Liver (tissue), 8 donors: ENCODE measurements at regions not wholly inside any gene's neighbourhood (a gene's known extent, or its start where the extent isn't known, plus 50 kb on each side); places are given as distances from the start of the nearest gene placed in this dataset.

Experiments
- DNase-seq: peaks from one replicate; pipeline ENCODE4 v3.0.0-alpha.2; 2017; ENCODE audit warnings: low spot score
- H3K27ac ChIP-seq, 2 donors: one replicate each; pipeline ENCODE4 v1.7.0; 2013; ENCODE audit warnings: inconsistent platforms in 2 of 2, low read length in 2 of 2, control low read depth in 1 of 2, low read depth in 1 of 2, mild to moderate bottlenecking in 1 of 2
- H3K27me3 ChIP-seq, 4 donors: one replicate each; pipeline versions ENCODE4 v1.6.1 to v1.7.0; 2013; ENCODE audit warnings: low read length in 3 of 4, inconsistent platforms in 1 of 4, mild to moderate bottlenecking in 1 of 4, moderate library complexity in 1 of 4; ENCODE audit not compliant: control insufficient read depth in 4 of 4, insufficient read depth in 4 of 4
- H3K36me3 ChIP-seq, 4 donors: one replicate each; pipeline versions ENCODE4 v1.6.1 to v1.7.0; 2013; ENCODE audit warnings: low read length in 3 of 4, mild to moderate bottlenecking in 3 of 4, low read depth in 1 of 4, moderate library complexity in 1 of 4; ENCODE audit not compliant: control insufficient read depth in 4 of 4, insufficient read depth in 3 of 4
- H3K4me1 ChIP-seq, 4 donors: one replicate each; pipeline versions ENCODE4 v1.6.1 to v1.7.0; 2013; ENCODE audit warnings: low read length in 3 of 4, mild to moderate bottlenecking in 3 of 4, moderate library complexity in 1 of 4; ENCODE audit not compliant: control insufficient read depth in 4 of 4, insufficient read depth in 4 of 4
- H3K4me3 ChIP-seq, 3 donors: one replicate each; pipeline versions ENCODE4 v1.6.1 to v1.7.0; 2013; ENCODE audit warnings: low read length in 3 of 3, control low read depth in 1 of 3, low read depth in 1 of 3, mild to moderate bottlenecking in 1 of 3
- H3K9ac ChIP-seq, 2 donors: one replicate each; pipeline ENCODE4 v1.7.0; 2013; ENCODE audit warnings: low read length in 2 of 2, mild to moderate bottlenecking in 2 of 2, moderate library complexity in 2 of 2, control low read depth in 1 of 2, low read depth in 1 of 2
- H3K9me3 ChIP-seq, 4 donors: one replicate each; pipeline versions ENCODE4 v1.6.1 to v1.7.0; 2013; ENCODE audit warnings: low read length in 3 of 4; ENCODE audit not compliant: control insufficient read depth in 4 of 4
- ATF3 ChIP-seq: IDR thresholded peaks from 2 replicates; pipeline ENCODE4 v1.6.1; 2016; ENCODE audit warnings: antibody characterized with exemption
- CTCF ChIP-seq: fragments of 150-350 bp; IDR thresholded peaks from 2 replicates; pipeline ENCODE4 v1.5.1; 2017; ENCODE audit warnings: improper control_type of control experiment, low read depth, low read length; ENCODE audit not compliant: missing input control
- EGR1 ChIP-seq, 2 donors: IDR thresholded peaks; 2 replicates each; pipeline ENCODE4 v1.6.1; 2016 to 2018; ENCODE audit warnings: antibody characterized with exemption in 2 of 2, low read depth in 2 of 2
- FOXA1 ChIP-seq: IDR thresholded peaks from 2 replicates; pipeline ENCODE4 v1.6.1; 2016; ENCODE audit warnings: antibody characterized with exemption
- FOXA2 ChIP-seq: IDR thresholded peaks from 2 replicates; pipeline ENCODE4 v1.6.1; 2016; ENCODE audit warnings: antibody characterized with exemption
- GABPA ChIP-seq, 2 donors: IDR thresholded peaks in 1 of 2; conservative IDR thresholded peaks in 1 of 2; 2 replicates each; pipeline ENCODE4 v1.6.1; 2016; ENCODE audit warnings: antibody characterized with exemption in 2 of 2, mild to moderate bottlenecking in 1 of 2, moderate library complexity in 1 of 2
- HNF4A ChIP-seq, 2 donors: conservative IDR thresholded peaks; 2 replicates each; pipeline ENCODE4 v1.6.1; 2016; ENCODE audit warnings: antibody characterized with exemption in 2 of 2, mild to moderate bottlenecking in 2 of 2
- HNF4G ChIP-seq: IDR thresholded peaks from 2 replicates; pipeline ENCODE4 v1.6.1; 2016; ENCODE audit warnings: antibody characterized with exemption
- NR2F2 ChIP-seq: IDR thresholded peaks from 2 replicates; pipeline ENCODE4 v1.6.1; 2016; ENCODE audit warnings: antibody characterized with exemption
- RAD21 ChIP-seq, 2 donors: IDR thresholded peaks; 2 replicates each; pipeline ENCODE4 v1.6.1; 2016; ENCODE audit warnings: antibody characterized with exemption in 2 of 2, mild to moderate bottlenecking in 2 of 2
- REST ChIP-seq: IDR thresholded peaks from 2 replicates; pipeline ENCODE4 v1.6.1; 2016; ENCODE audit warnings: antibody characterized with exemption, mild to moderate bottlenecking
- RXRA ChIP-seq, 2 donors: IDR thresholded peaks; 2 replicates each; pipeline ENCODE4 v1.6.1; 2017 to 2018; ENCODE audit warnings: antibody characterized with exemption in 2 of 2, mild to moderate bottlenecking in 1 of 2
- SP1 ChIP-seq: IDR thresholded peaks from 2 replicates; pipeline ENCODE4 v1.6.1; 2018; ENCODE audit warnings: antibody characterized with exemption, mild to moderate bottlenecking
- TAF1 ChIP-seq: conservative IDR thresholded peaks from 2 replicates; pipeline ENCODE4 v1.6.1; 2016; ENCODE audit warnings: antibody characterized with exemption, mild to moderate bottlenecking
- YY1 ChIP-seq: IDR thresholded peaks from 2 replicates; pipeline ENCODE4 v1.6.1; 2016; ENCODE audit warnings: antibody characterized with exemption, mild to moderate bottlenecking
- WGBS: extraction: QIAGEN DNeasy Blood & Tissue Kit; methylation state at CpG from one replicate; pipeline ENCODE4 v1.1.7; 2013; 5-methylcytosine and 5-hydroxymethylcytosine counted together
- TF ChIP-seq, protein P1 (sequence below): IDR thresholded peaks from 2 replicates; pipeline ENCODE4 v1.6.1; 2016; ENCODE audit warnings: antibody characterized with exemption
- TF ChIP-seq, protein P2 (sequence below): IDR thresholded peaks from 2 replicates; pipeline ENCODE4 v1.6.1; 2016; ENCODE audit warnings: antibody characterized with exemption
- donor health status: healthy.
- donor health status: healthy.
- donor health status: healthy.
- donor health status: healthy.
- donor health status: healthy.

DNA sequence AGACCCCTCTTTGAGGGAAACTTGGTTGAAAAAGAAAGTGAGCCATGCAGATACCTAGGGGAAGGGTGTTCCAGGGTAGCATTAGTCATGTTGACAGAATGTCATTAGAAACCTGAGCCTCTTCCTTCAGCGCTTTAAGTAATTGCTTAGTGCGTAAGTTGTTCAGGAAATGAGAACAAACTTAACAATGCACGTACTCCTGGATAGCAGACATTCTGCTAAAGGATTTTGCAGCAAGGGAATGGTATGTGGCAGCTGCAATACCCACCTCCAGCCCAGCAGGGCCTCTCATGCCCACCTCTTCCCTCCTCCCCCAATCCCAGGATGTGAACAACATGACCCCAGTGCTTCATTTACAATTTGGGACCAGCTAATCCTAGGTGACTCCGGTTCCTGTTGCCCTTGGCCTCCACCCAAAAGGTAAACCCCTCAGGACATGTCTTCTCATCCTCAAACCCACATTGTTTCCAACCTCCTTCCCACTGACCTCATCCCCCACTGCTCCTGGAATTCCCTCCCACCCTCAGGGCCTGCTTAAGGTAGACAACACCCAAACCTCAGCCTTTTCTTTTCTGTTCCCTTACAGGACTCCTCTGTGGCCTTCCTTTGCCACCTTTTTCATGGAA is 98.0 kb upstream of the BCAR3 start:
- H3K9ac ChIP-seq: no peak overlapping the region
- no peaks in the 10 kb centered on the region for H3K27me3 ChIP-seq

GRCh38 chr1:93778457-93778856 is 96.8 kb upstream of the BCAR3 start:
- H3K4me1 ChIP-seq: no peaks in the 10 kb centered on the region
- DNase-seq: no peak
- TF ChIP-seq FOXA1 (no peak), HNF4A (conservative IDR thresholded peaks at IDR 0.05) (no peak), EGR1 (IDR thresholded peaks at IDR 0.05; ENCODE audit: low read depth in 2 of 2) (no peak)
- H3K27ac ChIP-seq: no peak overlapping the region
- 98% methylated on average over 2 of the region's 2 CpGs for WGBS
- no peaks in the 10 kb centered on the region for H3K36me3 ChIP-seq
- no peak overlapping the region for H3K4me3 ChIP-seq
- H3K9ac ChIP-seq: no peak overlapping the region
- no peaks in the 10 kb centered on the region for H3K9me3 ChIP-seq
- no peaks in the 10 kb centered on the region for H3K27me3 ChIP-seq

More for the DNA sequence above, 98.0 kb upstream of the BCAR3 start:
- Histone ChIP-seq H3K27ac (no peak overlapping the region), H3K36me3 (no peaks in the 10 kb centered on the region), H3K4me3 (no peak overlapping the region), H3K4me1 (no peaks in the 10 kb centered on the region), H3K9me3 (no peaks in the 10 kb centered on the region)
- WGBS: 89% methylated on average over 4 of the region's 4 CpGs
- no peak for DNase-seq
- TF ChIP-seq, protein P1, sequence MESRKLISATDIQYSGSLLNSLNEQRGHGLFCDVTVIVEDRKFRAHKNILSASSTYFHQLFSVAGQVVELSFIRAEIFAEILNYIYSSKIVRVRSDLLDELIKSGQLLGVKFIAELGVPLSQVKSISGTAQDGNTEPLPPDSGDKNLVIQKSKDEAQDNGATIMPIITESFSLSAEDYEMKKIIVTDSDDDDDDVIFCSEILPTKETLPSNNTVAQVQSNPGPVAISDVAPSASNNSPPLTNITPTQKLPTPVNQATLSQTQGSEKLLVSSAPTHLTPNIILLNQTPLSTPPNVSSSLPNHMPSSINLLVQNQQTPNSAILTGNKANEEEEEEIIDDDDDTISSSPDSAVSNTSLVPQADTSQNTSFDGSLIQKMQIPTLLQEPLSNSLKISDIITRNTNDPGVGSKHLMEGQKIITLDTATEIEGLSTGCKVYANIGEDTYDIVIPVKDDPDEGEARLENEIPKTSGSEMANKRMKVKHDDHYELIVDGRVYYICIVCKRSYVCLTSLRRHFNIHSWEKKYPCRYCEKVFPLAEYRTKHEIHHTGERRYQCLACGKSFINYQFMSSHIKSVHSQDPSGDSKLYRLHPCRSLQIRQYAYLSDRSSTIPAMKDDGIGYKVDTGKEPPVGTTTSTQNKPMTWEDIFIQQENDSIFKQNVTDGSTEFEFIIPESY: no peak
- TF ChIP-seq FOXA1 (no peak), GABPA (IDR thresholded peaks at IDR 0.05 in 1 of 2, conservative IDR thresholded peaks at IDR 0.05 in 1 of 2) (no peak), HNF4G (no peak), HNF4A (conservative IDR thresholded peaks at IDR 0.05) (no peak), RAD21 (IDR thresholded peaks at IDR 0.05) (no peak), SP1 (no peak), YY1 (no peak), RXRA (IDR thresholded peaks at IDR 0.05) (no peak), ATF3 (no peak)
- TF ChIP-seq, protein P2, sequence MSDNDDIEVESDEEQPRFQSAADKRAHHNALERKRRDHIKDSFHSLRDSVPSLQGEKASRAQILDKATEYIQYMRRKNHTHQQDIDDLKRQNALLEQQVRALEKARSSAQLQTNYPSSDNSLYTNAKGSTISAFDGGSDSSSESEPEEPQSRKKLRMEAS: no peak

GRCh38 chr1:93777255-93777654 is 95.6 kb upstream of the BCAR3 start:
- H3K9ac ChIP-seq: no peak overlapping the region
- H3K9me3 ChIP-seq: no peaks in the 10 kb centered on the region
- H3K27me3 ChIP-seq: no peaks in the 10 kb centered on the region
- no peaks in the 10 kb centered on the region for H3K4me1 ChIP-seq
- DNase-seq: no peak
- no peak overlapping the region for H3K27ac ChIP-seq
- H3K36me3 ChIP-seq: no peaks in the 10 kb centered on the region
- H3K4me3 ChIP-seq: no peak overlapping the region
- 84% methylated on average over 2 of the region's 2 CpGs for WGBS
- no peak for TF ChIP-seq NR2F2
- no peak for TF ChIP-seq TAF1
- TF ChIP-seq HNF4G: no peak
- TF ChIP-seq ATF3: no peak
- TF ChIP-seq CTCF: no peak
- no peak for TF ChIP-seq FOXA1
- TF ChIP-seq REST: no peak
- TF ChIP-seq, protein P1: no peak
- TF ChIP-seq FOXA2: no peak
- TF ChIP-seq EGR1 (IDR thresholded peaks at IDR 0.05; ENCODE audit: low read depth in 2 of 2): no peak
- no peak for TF ChIP-seq RXRA (IDR thresholded peaks at IDR 0.05)
- no peak for TF ChIP-seq RAD21 (IDR thresholded peaks at IDR 0.05)
